Left cardiac atrium (tissue), 4 donors: ENCODE measurements at regions not wholly inside any gene's neighbourhood (a gene's known extent, or its start where the extent isn't known, plus 50 kb on each side); places are given as distances from the start of the nearest gene placed in this dataset.

Source experiments
- ATAC-seq, 2 donors: fragments of 200-7000 bp; cut with Tn5 transposase; one replicate each; pipeline ENCODE4 v1.9.1; 2020; ENCODE audit warnings: mild to moderate bottlenecking in 2 of 2, moderate library complexity in 2 of 2
- DNase-seq: peaks from one replicate; pipeline ENCODE4 v3.0.0-alpha.2; 2020
- intact Hi-C, 2 donors: fragments of 100-400 bp; cut with DNase I; formaldehyde crosslinking; loops; one replicate each; pipeline versions ENCODE4 v1.14.1 to v1.15.1; 2022 to 2023
- donor health status: DM: no; HTN: yes; CAD: no.
- donor health status: DM: no; HTN: yes; CAD: no; lungs with severe emphysema.
- donor health status: DM: yes; HTN: yes; CAD: no.
- donor health status: Dilated cardiomyopathy.

DNA sequence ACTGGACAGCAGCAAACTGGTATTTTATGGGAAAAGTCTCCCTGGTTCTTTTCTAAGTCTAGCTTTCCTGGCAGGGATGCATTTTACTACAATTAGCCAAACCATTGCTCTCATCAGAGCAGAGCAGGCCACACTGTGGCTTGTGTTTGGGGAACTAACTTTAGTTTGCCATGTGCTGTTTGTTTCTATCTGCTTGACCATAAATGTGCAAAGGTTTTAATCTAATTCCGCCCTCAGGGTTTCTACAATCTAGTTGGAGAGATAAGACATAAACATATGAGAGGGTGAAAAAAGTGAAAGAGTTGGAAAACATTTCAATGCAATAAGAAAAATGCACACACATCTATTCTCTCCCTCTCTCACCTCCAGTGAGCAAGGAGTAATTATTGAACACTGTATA is 86.9 kb upstream of the MAPK4 start:
- no peak for ATAC-seq
- intact Hi-C loops, result no loop called here

DNA sequence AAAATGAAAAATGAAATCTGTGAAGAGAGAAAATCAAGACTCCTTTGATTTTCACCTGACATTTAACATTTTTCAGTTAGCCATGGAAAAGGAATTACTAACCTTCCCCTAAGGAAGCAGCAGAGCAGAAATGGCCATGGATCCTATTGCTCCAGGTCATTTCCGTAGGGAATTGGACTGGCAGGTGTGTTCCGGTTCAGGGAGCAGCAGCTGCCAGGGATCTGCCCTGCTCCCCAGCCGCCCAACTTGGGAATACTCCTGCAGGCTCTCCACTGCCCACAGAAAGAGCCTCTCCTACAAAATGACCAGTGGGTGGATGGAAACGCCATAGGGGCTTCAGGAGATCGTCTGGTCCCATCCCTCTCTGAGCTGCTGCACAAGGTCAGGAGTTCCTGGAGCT is 86.0 kb upstream of the MAPK4 start:
- ATAC-seq (no peak), DNase-seq (no peak)
- intact Hi-C loops, result no loop called here

More for the DNA sequence above, 86.9 kb upstream of the MAPK4 start:
- no peak for DNase-seq

DNA sequence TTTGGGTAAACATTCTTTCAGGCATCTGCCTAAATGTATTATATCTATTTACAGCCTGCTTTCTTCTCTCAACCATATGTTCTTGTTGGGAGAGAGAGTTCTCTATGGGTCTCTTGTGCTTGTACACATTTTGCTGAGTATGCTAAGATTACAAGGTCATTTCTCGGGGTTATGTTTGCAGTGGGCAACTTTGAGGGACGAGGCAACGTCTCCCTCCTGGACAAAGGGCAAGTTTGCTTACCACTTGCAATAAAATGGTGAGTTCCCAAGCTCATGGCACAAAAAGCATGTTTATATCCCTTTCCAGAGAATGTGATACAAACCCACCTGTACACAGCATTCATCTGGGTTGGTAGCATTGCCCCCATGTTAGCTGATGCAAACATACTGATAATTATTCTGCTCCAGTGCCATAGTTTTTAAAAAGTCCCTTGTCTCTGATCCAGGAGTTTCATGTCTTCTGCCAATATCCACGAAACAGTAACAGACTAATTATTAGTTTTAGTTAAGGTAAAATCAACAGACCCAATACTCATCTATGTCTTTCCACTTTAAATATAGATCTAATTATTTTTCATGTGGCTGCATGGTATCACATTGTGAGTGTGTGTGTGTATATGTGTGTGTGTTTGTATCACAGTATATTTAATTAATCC is 84.2 kb upstream of the MAPK4 start:
- ATAC-seq (no peak), DNase-seq (no peak)
- intact Hi-C loops, result no loop called here

DNA sequence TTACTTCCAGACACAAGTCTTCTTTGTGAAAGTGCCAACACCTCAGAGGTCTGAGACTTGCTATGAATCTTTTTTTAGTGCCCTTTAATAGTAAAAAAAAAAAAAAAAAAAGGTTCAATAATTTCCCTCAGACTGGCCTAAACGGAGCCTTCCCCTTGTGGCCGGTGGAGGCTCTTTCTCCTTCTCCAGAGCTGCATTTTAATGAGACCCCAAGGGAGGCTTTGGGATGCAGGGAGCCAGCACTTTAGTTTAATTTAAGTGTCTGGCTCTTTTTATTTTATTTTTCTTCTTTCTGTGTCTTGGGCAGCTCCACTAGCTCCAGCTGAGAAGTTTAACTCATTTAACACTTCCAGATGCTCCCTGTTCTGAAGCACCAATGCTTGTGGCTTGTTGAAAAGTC is 67.8 kb upstream of the MAPK4 start:
- DNase-seq (no peak), ATAC-seq (no peak)
- intact Hi-C loops, result no loop called here

DNA sequence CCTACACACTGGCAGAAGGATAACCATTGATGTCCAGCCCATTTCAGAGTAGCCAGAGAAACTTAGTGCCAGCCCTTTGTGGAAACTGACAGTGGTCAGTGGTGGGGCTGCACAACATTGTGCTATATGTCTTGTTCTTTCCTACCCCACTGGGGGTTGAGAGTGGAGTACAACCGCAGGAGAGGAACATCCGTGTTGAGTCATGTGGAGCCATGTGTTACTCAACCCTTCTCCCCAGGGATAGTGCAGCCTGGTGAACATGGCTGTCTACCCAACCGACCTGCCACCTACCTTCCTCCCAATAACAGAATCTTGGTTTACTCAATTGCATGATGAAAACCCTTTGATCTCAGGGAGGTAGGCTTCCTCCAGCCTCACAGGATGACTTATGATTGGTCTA is 65.3 kb upstream of the MAPK4 start:
- ATAC-seq (no peak), DNase-seq (no peak)
- intact Hi-C loops, result no loop called here

DNA sequence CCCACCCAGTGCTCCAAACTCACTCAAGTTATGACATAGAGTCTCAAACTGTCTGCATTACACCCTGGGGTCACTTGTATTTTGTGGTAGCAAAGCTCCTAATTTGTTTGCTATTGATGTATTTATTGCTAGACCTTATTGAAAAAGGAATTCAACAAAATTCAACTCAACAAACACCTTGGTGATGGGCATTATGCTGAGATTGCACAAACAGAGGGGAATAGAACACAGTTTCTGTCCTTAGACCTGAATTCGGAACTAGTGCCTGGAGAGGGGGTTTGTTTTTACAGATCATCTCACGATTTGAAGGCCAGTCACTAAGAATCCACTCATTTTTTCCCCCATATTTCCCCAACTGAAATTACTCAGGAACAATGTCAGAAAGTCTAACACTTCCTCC is 53.5 kb upstream of the MAPK4 start:
- ATAC-seq (no peak), DNase-seq (no peak)
- intact Hi-C loops, result loop anchor here (2.0 kb wide), 1 partner anchor 278 kb away; no protein-coding TSS in a partner anchor

DNA sequence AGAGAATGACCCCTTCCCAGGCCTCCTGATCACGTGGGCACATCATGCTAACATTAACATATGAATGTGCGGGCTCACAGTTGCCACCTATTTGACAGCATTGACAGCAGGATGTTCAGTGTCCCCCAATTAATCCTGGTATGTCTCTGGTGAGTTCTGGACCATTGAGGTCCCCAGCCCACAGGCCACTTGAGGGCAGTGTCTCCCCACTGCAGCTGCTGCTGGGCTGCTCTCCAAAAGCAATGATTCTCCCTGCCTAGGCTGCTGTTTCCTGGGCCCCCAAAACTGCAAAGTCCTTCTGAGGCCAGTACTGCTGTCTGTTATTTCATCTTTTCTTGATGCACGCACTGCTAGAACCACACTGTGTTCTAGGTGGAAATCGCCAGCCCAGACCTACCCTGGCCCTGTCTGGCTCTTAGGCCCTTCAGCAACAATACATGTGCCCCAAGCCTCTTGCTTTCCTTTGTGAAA is 52.7 kb upstream of the MAPK4 start:
- peak; percentile 83 to 91 for ATAC-seq
- intact Hi-C loops, result loop anchor here (2.0 kb wide), 1 partner anchor 278 kb away; no protein-coding TSS in a partner anchor
- peak; percentile 40 for DNase-seq

DNA sequence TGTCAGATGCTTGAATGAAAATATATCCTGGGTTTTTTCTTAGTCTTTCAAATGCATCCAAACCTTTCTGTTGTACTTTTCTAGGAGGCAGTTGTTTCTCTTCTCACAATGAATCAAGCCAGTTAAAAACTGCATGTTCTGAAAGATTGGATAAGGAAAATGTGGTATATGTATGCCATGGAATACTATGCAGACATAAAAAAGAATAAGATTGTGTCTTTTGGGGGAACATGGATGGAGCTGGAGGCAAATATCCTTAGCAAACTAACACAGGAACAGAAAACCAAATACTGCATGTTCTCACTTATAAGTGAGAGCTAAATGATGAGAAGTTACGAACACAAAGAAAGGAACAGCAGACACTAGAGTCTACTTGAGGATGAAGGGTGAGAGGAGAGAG is 51.7 kb upstream of the MAPK4 start:
- intact Hi-C loops, result no loop called here
- ATAC-seq (no peak), DNase-seq (no peak)

DNA sequence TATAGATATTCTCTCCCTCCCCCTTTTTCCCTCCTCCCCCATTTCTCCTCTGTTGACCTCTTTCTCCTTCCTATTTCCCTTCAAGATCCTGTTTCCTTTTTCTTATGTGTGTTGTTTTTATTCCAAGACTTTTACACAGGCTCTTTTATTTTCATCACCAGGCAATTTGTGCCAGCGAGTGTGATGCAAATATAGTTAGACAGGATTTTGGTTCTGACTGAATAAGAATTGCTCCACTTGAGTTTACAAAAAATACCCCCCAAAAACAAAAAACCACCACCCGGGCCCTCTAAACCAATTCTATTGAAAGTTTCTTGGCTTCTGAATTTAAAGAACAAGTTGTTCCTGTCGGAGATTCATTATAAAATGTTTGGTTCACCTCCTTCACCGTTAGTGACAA is 50.9 kb upstream of the MAPK4 start:
- DNase-seq (no peak), ATAC-seq (no peak)

More for the DNA sequence above, 50.9 kb upstream of the MAPK4 start:
- intact Hi-C loops, result no loop called here
